IMR-90 (cell line): ENCODE measurements at regions not wholly inside any gene's neighbourhood (a gene's known extent, or its start where the extent isn't known, plus 50 kb on each side); places are given as distances from the start of the nearest gene placed in this dataset.

Source experiments
- ATAC-seq: fragments of 200-7000 bp; cut with Tn5 transposase; 2 replicates; pipeline ENCODE4 v1.9.1; 2020; ENCODE audit warnings: low read depth, mild to moderate bottlenecking, moderate library complexity
- BruUV-seq: library from RNA; stranded (reverse); fragments of 400-500 nt; replicated peaks from 2 replicates; lab custom pipeline; 2021; lab: Mats Ljungman, UMichigan
- CTCF ChIA-PET: fragments of 300-600 bp; formaldehyde crosslinking; extraction: SDS; loops from one replicate; lab custom pipeline; 2021; ENCODE audit warnings: antibody characterized with exemption; lab: Yijun Ruan, JAX
- POLR2A ChIA-PET: fragments of 300-600 bp; sonication (Branson Sonifier 250); formaldehyde crosslinking; loops from one replicate; lab custom pipeline; 2022; ENCODE audit warnings: antibody characterized with exemption; ENCODE audit not compliant: unreplicated experiment; lab: Charles Lee
- DNase-seq: peaks from one replicate; pipeline ENCODE4 v3.0.0; 2013
- H2AFZ ChIP-seq: replicated peaks from 2 replicates; pipeline ENCODE3; 2013; ENCODE audit warnings: low read length, mild to moderate bottlenecking; ENCODE audit not compliant: poor library complexity
- H2AK5ac ChIP-seq: 2 replicates; pipeline ENCODE4 v1.6.1; 2013; ENCODE audit warnings: low read depth, low read length, inconsistent platforms
- H2AK9ac ChIP-seq: replicated peaks from 2 replicates; pipeline ENCODE3; 2013; ENCODE audit warnings: mild to moderate bottlenecking, low read depth, low read length, moderate library complexity; ENCODE audit not compliant: poor library complexity
- H2BK120ac ChIP-seq: 2 replicates; pipeline ENCODE4 v1.6.1; 2013; ENCODE audit warnings: low read depth, low read length, inconsistent platforms
- H2BK15ac ChIP-seq: 3 replicates; pipeline ENCODE4 v1.6.1; 2013; ENCODE audit warnings: low read depth, low read length, inconsistent platforms
- H2BK20ac ChIP-seq: 2 replicates; pipeline ENCODE4 v1.6.1; 2013; ENCODE audit warnings: low read depth, mild to moderate bottlenecking, inconsistent platforms, low read length, moderate library complexity
- H2BK5ac ChIP-seq: 2 replicates; pipeline ENCODE4 v1.6.1; 2013; ENCODE audit warnings: mild to moderate bottlenecking, low read depth, low read length, inconsistent platforms; ENCODE audit not compliant: poor library complexity, severe bottlenecking
- H3K14ac ChIP-seq: replicated peaks from 2 replicates; pipeline ENCODE4 v1.6.1; 2013; ENCODE audit warnings: low read depth, low read length, inconsistent platforms
- H3K18ac ChIP-seq: 2 replicates; pipeline ENCODE4 v1.6.1; 2013; ENCODE audit warnings: low read depth, low read length, control low read depth
- H3K23ac ChIP-seq: 2 replicates; pipeline ENCODE4 v1.6.1; 2013; ENCODE audit warnings: low read depth, low read length, inconsistent platforms
- H3K27ac ChIP-seq: 2 replicates; pipeline ENCODE4 v1.5.1; 2013; ENCODE audit warnings: mild to moderate bottlenecking, control low read depth, low read length; ENCODE audit not compliant: insufficient read depth
- H3K27me3 ChIP-seq: 2 replicates; pipeline ENCODE4 v1.6.1; 2013; ENCODE audit warnings: low read length; ENCODE audit not compliant: control insufficient read depth, insufficient read depth
- H3K36me3 ChIP-seq: 2 replicates; pipeline ENCODE4 v1.6.1; 2013; ENCODE audit warnings: low read length, mixed read lengths; ENCODE audit not compliant: control insufficient read depth, insufficient read depth
- H3K4ac ChIP-seq: 2 replicates; pipeline ENCODE4 v1.6.1; 2013; ENCODE audit warnings: low read depth, low read length, inconsistent platforms
- H3K4me1 ChIP-seq: 2 replicates; pipeline ENCODE4 v1.6.1; 2013; ENCODE audit warnings: low read length, mixed read lengths; ENCODE audit not compliant: control insufficient read depth, insufficient read depth
- H3K4me2 ChIP-seq: 2 replicates; pipeline ENCODE4 v1.6.1; 2013; ENCODE audit warnings: low read depth, mild to moderate bottlenecking, control low read depth, low read length, moderate library complexity
- H3K4me3 ChIP-seq: 2 replicates; pipeline ENCODE4 v1.5.1; 2013; ENCODE audit warnings: low read depth, mild to moderate bottlenecking, control low read depth, low read length, moderate library complexity; ENCODE audit not compliant: insufficient read depth
- H3K56ac ChIP-seq: 2 replicates; pipeline ENCODE4 v1.6.1; 2013; ENCODE audit warnings: low read length, inconsistent platforms; ENCODE audit not compliant: insufficient read depth; ENCODE audit errors: extremely low read depth
- H3K79me1 ChIP-seq, 2 experiments: 2 replicates each; pipeline ENCODE4 v1.6.1; 2013; ENCODE audit warnings: low read length in 2 of 2, inconsistent platforms in 1 of 2, low read depth in 1 of 2
- H3K9ac ChIP-seq: 2 replicates; pipeline ENCODE4 v1.6.1; 2013; ENCODE audit warnings: low read depth, low read length, control low read depth
- H3K9me1 ChIP-seq: 2 replicates; pipeline ENCODE4 v1.6.1; 2013; ENCODE audit warnings: low read length, inconsistent platforms; ENCODE audit not compliant: insufficient read depth
- H3K9me3 ChIP-seq: 2 replicates; pipeline ENCODE4 v1.6.1; 2013; ENCODE audit warnings: low read length; ENCODE audit not compliant: control insufficient read depth, insufficient read depth
- H4K20me1 ChIP-seq: 2 replicates; pipeline ENCODE4 v1.6.1; 2013; ENCODE audit warnings: low read length, inconsistent platforms; ENCODE audit not compliant: insufficient read depth
- H4K5ac ChIP-seq: 2 replicates; pipeline ENCODE4 v1.6.1; 2013; ENCODE audit warnings: mild to moderate bottlenecking, low read depth, low read length, control low read depth
- H4K8ac ChIP-seq, 2 experiments: 2 replicates each; pipeline ENCODE4 v1.6.1; 2013; ENCODE audit warnings: low read depth in 2 of 2, low read length in 2 of 2, control low read depth in 1 of 2, inconsistent platforms in 1 of 2
- H4K91ac ChIP-seq: 2 replicates; pipeline ENCODE4 v1.6.1; 2013; ENCODE audit warnings: low read depth, low read length, inconsistent platforms; ENCODE audit not compliant: insufficient read depth
- CHD1 ChIP-seq: IDR thresholded peaks from 2 replicates; pipeline ENCODE4 v1.6.1; 2012; ENCODE audit warnings: low read depth, low read length, improper control_type of control experiment
- CTCF ChIP-seq: conservative IDR thresholded peaks from 2 replicates; pipeline ENCODE4 v1.5.1; 2012; ENCODE audit warnings: mild to moderate bottlenecking, low read depth, low read length, improper control_type of control experiment
- FOS ChIP-seq: fragments of 150-350 bp; IDR thresholded peaks from 2 replicates; pipeline ENCODE4 v1.6.1; 2016; ENCODE audit warnings: low read depth, low read length
- RCOR1 ChIP-seq: IDR thresholded peaks from 2 replicates; pipeline ENCODE4 v1.6.1; 2012; ENCODE audit warnings: mild to moderate bottlenecking, low read length, improper control_type of control experiment; ENCODE audit not compliant: insufficient replicate concordance
- WGBS, 2 experiments: methylation state at CpG; one replicate each; pipeline versions ENCODE4 v1.1.5 to v1.1.7; 2013; ENCODE audit warnings: missing lambda C conversion rate in 2 of 2; ENCODE audit not compliant: insufficient read length in 1 of 2; ENCODE audit errors: extremely low coverage in 2 of 2; 5-methylcytosine and 5-hydroxymethylcytosine counted together
- dilution Hi-C: fragments of 300-500 bp; cut with HindIII; formaldehyde crosslinking; loops from one replicate; pipeline ENCODE4 v1.14.3; 2018; ENCODE audit warnings: low sequenced_read_pairs; ENCODE audit not compliant: unreplicated experiment
- in situ Hi-C: fragments of 300-500 bp; cut with MboI; formaldehyde crosslinking; loops from 3 replicates; pipeline ENCODE4 v1.14.3; 2019; ENCODE audit warnings: low sequenced_read_pairs, inconsistent platforms, mixed read lengths
- intact Hi-C: fragments of 100-400 bp; cut with micrococcal nuclease; formaldehyde crosslinking; loops from 2 replicates; pipeline ENCODE4 v1.10.0; 2022
- TF ChIP-seq, protein P1 (sequence below): fragments of 150-350 bp; IDR thresholded peaks from 2 replicates; pipeline ENCODE4 v1.6.1; 2017; ENCODE audit warnings: mild to moderate bottlenecking, antibody characterized with exemption, low read length, low read depth

DNA sequence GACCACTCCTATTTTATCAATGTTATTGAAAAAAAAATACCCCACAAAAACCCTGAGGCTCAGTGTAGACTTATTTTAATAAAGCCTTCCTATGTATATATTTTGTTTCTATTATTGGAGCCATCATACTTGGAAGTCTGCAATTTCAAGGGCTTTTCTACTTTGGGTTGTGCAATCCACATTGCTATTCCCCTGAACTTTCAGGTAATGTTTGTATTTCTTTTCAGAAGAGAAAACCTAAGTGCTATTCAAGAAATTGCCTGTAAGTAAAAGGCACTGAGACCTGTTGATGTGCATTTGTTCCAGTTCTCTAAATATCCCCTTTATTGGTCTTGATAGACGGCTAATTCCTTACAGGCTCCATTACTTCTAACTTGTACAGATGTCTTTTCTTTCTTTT lies 280.7 kb upstream of the RAG2 start:
- Histone ChIP-seq H3K4ac (no peak overlapping the region), H2AK5ac (no peak overlapping the region), H3K23ac (no peak overlapping the region), H3K27ac (no peak overlapping the region), H2BK120ac (no peak overlapping the region), H2AK9ac (no peak overlapping the region), H3K4me3 (no peak overlapping the region), H3K79me1 (no peaks in the 10 kb centered on the region), H3K4me1 (no peaks in the 10 kb centered on the region), H3K14ac (no peak overlapping the region), H3K56ac (no peak overlapping the region), H3K18ac (no peak overlapping the region), H2BK5ac (no peak overlapping the region), H3K9me3 (no peaks in the 10 kb centered on the region), H4K5ac (no peak overlapping the region), H2AFZ (no peak overlapping the region), H3K36me3 (no peaks in the 10 kb centered on the region), H3K4me2 (no peak overlapping the region), H3K9me1 (no peaks in the 10 kb centered on the region), H3K27me3 (no peaks in the 10 kb centered on the region), H3K9ac (no peak overlapping the region), H2BK20ac (no peak overlapping the region), H4K91ac (no peak overlapping the region), H2BK15ac (no peak overlapping the region), H4K20me1 (no peaks in the 10 kb centered on the region), H4K8ac (no peak overlapping the region)
- intact Hi-C loops, result no loop called here
- ChIA-PET CTCF (no interaction called here), POLR2A (no interaction called here)
- WGBS, 2 experiments, result no CpG with 5 or more reads among the region's 1 CpG
- dilution Hi-C loops, result no loop called here
- DNase-seq (no peak), ATAC-seq (no peak)
- no TSS peak for BruUV-seq
- in situ Hi-C loops, result no loop called here
- TF ChIP-seq RCOR1 (no peak), FOS (no peak), CTCF (no peak), CHD1 (no peak)
- TF ChIP-seq, protein P1, sequence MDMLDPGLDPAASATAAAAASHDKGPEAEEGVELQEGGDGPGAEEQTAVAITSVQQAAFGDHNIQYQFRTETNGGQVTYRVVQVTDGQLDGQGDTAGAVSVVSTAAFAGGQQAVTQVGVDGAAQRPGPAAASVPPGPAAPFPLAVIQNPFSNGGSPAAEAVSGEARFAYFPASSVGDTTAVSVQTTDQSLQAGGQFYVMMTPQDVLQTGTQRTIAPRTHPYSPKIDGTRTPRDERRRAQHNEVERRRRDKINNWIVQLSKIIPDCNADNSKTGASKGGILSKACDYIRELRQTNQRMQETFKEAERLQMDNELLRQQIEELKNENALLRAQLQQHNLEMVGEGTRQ, result no peak
